GM23338 (cell line): ENCODE measurements at regions not wholly inside any gene's neighbourhood (a gene's known extent, or its start where the extent isn't known, plus 50 kb on each side); places are given as distances from the start of the nearest gene placed in this dataset.

Experiments
- CTCF ChIP-seq, 2 experiments: fragments of 200-600 bp in 1 of 2; sonication (generic) in 1 of 2; conservative IDR thresholded peaks; 2 replicates each; pipeline versions ENCODE4 v1.5.1 to v1.6.1; 2016 to 2017; ENCODE audit warnings: antibody characterized with exemption in 2 of 2, low read depth in 2 of 2, mild to moderate bottlenecking in 2 of 2, moderate library complexity in 1 of 2
- ETS1 ChIP-seq: IDR thresholded peaks from 2 replicates; pipeline ENCODE4 v1.6.1; 2016; ENCODE audit warnings: antibody characterized with exemption
- EZH2 ChIP-seq: fragments of 200-600 bp; sonication (generic); IDR thresholded peaks from one replicate; pipeline ENCODE4 v1.8.0; 2017; ENCODE audit warnings: antibody characterized with exemption, mild to moderate bottlenecking, low read depth; ENCODE audit not compliant: unreplicated experiment
- JUNB ChIP-seq: IDR thresholded peaks from one replicate; pipeline ENCODE4 v1.6.1; 2016; ENCODE audit warnings: antibody characterized with exemption; ENCODE audit not compliant: unreplicated experiment
- NANOG ChIP-seq: IDR thresholded peaks from 2 replicates; pipeline ENCODE4 v1.6.1; 2016; ENCODE audit warnings: antibody characterized with exemption, borderline replicate concordance
- ZNF114 ChIP-seq: fragments of 250-450 bp; sonication (Bioruptor Pico); IDR thresholded peaks from 2 replicates; pipeline ENCODE4 v1.5.0; 2020; ENCODE audit warnings: mild to moderate bottlenecking, moderate library complexity
- ZNF331 ChIP-seq: fragments of 250-450 bp; sonication (Bioruptor Pico); IDR thresholded peaks from 2 replicates; pipeline ENCODE4 v1.5.0; 2020; ENCODE audit warnings: low read depth, mild to moderate bottlenecking, moderate library complexity
- ZNF462 ChIP-seq: fragments of 250-450 bp; sonication (Bioruptor Pico); IDR thresholded peaks from 2 replicates; pipeline ENCODE4 v1.5.0; 2020; ENCODE audit warnings: mild to moderate bottlenecking, moderate library complexity

GRCh38 chr6:135108692-135109091 is 54.1 kb upstream of the HBS1L start (continued):
- TF ChIP-seq ZNF462 (no peak), ZNF331 (CRISPR knock-in tag) (no peak), EZH2 (no peak), ETS1 (no peak), JUNB (no peak), CTCF (conservative IDR thresholded peaks at IDR 0.05; ENCODE audit: low read depth in 2 of 2) (no peak), NANOG (no peak), ZNF114 (CRISPR knock-in tag) (no peak)
